Germinal center (tissue), 1 donor: ENCODE measurements at regions not wholly inside any gene's neighbourhood (a gene's known extent, or its start where the extent isn't known, plus 50 kb on each side); places are given as distances from the start of the nearest gene placed in this dataset.

Experiments
- DNase-seq: peaks from one replicate; pipeline ENCODE4 v3.0.0; 2012; ENCODE audit warnings: mixed read lengths, low spot score

DNA sequence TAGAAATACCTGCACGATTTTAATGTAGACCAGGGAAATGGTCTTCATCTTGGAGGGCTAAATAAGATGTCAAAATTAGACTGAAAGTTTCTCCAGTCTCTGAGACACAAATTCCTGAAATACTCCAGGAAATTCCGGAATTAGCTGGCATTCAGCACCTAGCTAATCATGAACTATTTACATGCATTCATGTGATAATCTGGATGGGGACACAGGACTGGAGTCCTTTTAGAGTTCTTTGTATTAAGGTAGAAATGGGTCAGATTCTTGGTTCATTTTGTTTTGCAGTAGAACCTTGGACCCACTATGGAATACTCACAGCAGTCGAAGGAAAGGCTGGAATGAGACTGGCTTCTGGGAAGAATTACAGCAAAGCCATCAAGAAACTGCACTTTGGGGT, 65.3 kb upstream of the MDFIC start:
- DNase-seq, result no peak

- no peak for DNase-seq
Observed at GRCh38 chr7:114857605-114858004, 64.3 kb upstream of the MDFIC start.

DNA sequence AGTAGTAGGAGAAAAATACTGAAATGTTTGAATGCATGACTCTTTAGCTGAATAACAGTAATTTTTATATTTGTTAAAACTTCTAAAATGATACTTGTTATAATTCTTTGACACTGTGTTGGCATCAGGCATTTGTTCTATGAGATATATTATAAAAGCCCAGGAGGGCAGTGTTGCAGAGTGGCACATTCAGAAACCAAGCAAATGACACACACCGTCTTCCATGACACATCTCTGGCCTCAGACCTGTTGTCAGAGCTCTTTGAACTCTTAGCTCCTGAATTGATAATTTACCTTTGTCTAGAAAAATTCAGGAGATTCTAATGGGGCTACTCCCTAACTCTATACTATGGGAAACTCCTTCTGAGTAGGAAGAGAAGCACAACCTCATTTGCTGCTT, 62.4 kb upstream of the MDFIC start:
- DNase-seq, result no peak

DNA sequence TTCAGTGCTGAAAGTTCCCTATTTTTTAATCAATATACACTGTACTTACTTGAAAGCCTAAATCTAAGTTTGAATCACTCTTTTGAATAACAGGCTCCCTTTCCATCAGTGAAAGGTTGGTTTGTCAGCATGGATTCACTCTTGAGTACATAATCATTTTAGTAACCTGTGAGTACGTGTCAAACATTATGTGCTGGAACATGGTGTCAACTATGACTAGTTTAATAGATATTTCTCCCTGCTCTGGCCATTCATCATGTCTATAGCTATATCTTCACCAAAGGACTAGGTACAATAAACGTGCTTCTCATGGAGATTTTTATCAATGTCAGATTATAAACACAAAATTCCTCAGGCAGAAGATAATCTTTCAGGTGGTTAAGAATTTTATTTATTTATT, 61.7 kb upstream of the MDFIC start:
- no peak for DNase-seq

DNA sequence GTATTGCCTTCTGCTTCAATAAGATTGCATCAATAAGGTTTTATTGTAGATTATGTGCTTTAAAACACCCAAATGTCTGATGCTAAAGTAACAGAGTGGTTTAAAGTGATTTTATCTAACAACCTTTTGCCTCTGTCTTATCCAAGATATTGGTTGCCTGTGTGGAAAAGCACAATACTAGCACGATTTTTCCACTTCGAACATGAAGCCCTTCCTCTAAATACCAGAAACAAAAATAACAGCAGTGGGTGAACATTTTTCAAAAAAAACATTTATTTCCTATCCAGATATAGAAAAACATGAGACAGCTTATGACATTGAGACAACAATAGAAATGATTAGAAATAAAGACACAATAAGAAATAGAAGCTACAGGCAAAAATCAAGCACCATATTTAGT, 59.5 kb upstream of the MDFIC start:
- no peak for DNase-seq

DNA sequence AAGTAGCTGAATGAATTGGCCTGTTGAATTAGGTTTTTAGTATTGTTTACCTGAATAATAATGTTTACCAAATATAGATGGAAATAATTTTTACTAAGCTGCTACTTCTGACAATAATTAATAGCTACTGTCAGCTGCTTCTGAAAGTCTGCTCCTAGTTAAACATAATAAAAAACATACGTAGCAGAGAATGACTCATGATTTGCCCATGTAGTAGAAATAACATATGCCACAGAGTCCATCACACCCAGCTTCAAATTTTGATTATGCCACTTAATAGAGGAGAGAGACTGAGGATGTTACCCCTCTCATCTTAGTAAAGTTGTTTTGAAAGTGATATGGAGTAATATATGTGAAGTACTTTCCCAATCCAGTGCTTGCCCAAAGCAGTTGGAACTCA, 57.6 kb upstream of the MDFIC start:
- DNase-seq, result no peak

DNA sequence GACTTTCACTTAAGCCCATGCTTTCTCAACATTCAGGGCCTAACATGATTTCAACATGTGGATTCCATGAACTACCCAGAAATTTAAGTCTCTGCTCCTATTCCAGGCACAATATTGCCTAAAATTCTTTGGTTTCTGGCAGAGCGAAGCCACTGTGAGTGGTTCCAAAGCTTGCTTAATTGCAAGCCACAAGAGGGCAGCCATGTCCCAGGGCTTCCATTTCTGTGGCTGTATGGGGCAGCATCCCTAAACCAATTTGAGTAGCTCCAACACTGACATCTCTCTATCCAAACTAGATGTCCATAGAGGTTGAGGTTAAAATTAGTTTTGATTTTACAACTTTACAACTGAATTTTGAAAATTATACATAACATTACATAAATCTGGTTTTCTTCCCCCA, 56.3 kb upstream of the MDFIC start:
- peak; percentile 50 for DNase-seq
